Vagina (tissue), 2 donors: ENCODE measurements at regions not wholly inside any gene's neighbourhood (a gene's known extent, or its start where the extent isn't known, plus 50 kb on each side); places are given as distances from the start of the nearest gene placed in this dataset.

Experiments used
- POLR2A ChIP-seq, 2 donors: fragments of 450-650 bp; IDR thresholded peaks; one replicate each; pipeline ENCODE4 v1.6.1; 2017; ENCODE audit warnings: antibody characterized with exemption in 2 of 2, mild to moderate bottlenecking in 2 of 2, moderate library complexity in 2 of 2
- TF ChIP-seq, protein P1 (sequence below), 3 experiments: fragments of 450-650 bp in 2 of 3; fragments of 200-600 bp in 1 of 3; sonication (generic) in 1 of 3; IDR thresholded peaks; one replicate each; pipeline ENCODE4 v1.5.1; 2017 to 2019; ENCODE audit warnings: antibody characterized with exemption in 3 of 3, mild to moderate bottlenecking in 2 of 3, moderate library complexity in 2 of 3

- TF ChIP-seq, protein P1, sequence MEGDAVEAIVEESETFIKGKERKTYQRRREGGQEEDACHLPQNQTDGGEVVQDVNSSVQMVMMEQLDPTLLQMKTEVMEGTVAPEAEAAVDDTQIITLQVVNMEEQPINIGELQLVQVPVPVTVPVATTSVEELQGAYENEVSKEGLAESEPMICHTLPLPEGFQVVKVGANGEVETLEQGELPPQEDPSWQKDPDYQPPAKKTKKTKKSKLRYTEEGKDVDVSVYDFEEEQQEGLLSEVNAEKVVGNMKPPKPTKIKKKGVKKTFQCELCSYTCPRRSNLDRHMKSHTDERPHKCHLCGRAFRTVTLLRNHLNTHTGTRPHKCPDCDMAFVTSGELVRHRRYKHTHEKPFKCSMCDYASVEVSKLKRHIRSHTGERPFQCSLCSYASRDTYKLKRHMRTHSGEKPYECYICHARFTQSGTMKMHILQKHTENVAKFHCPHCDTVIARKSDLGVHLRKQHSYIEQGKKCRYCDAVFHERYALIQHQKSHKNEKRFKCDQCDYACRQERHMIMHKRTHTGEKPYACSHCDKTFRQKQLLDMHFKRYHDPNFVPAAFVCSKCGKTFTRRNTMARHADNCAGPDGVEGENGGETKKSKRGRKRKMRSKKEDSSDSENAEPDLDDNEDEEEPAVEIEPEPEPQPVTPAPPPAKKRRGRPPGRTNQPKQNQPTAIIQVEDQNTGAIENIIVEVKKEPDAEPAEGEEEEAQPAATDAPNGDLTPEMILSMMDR (IDR thresholded peaks at IDR 0.05), result no peak
- no peak for TF ChIP-seq POLR2A (IDR thresholded peaks at IDR 0.05)
Measured at GRCh38 chr6:134690048-134690447, 259.9 kb downstream of the ALDH8A1 start.
